Vagina (tissue), 2 donors: ENCODE measurements at regions not wholly inside any gene's neighbourhood (a gene's known extent, or its start where the extent isn't known, plus 50 kb on each side); places are given as distances from the start of the nearest gene placed in this dataset.
"Not testable (repeated sequence)": the region's sequence is repeated elsewhere in the genome, so short reads cannot be mapped to it uniquely, and the experiment has no call there.

ENCODE experiments used
- DNase-seq, 2 donors: peaks; one replicate each; pipeline ENCODE4 v3.0.0-alpha.2; 2017; ENCODE audit errors: extremely low spot score in 2 of 2
- H3K27ac ChIP-seq: fragments of 200-600 bp; sonication (generic); one replicate; pipeline ENCODE4 v1.5.1; 2019
- H3K27me3 ChIP-seq: fragments of 200-600 bp; sonication (generic); one replicate; pipeline ENCODE4 v1.5.1; 2019
- H3K36me3 ChIP-seq, 2 donors: fragments of 200-600 bp; sonication (generic); one replicate each; pipeline ENCODE4 v1.5.1; 2017 to 2019
- H3K4me1 ChIP-seq: fragments of 200-600 bp; sonication (generic); one replicate; pipeline ENCODE4 v1.5.1; 2019
- H3K4me3 ChIP-seq, 2 donors: fragments of 200-600 bp; sonication (generic); 1 replicate in 1 of 2; 2 replicates in 1 of 2; pipeline ENCODE4 v1.5.1; 2016 to 2019
- H3K9me3 ChIP-seq: fragments of 200-600 bp; sonication (generic); one replicate; pipeline ENCODE4 v1.5.1; 2019
- CTCF ChIP-seq, 3 experiments: fragments of 450-650 bp in 2 of 3; fragments of 200-600 bp in 1 of 3; sonication (generic) in 1 of 3; IDR thresholded peaks; one replicate each; pipeline ENCODE4 v1.5.1; 2017 to 2019; ENCODE audit warnings: antibody characterized with exemption in 3 of 3, mild to moderate bottlenecking in 2 of 3, moderate library complexity in 2 of 3
- POLR2A ChIP-seq, 2 donors: fragments of 450-650 bp; IDR thresholded peaks; one replicate each; pipeline ENCODE4 v1.6.1; 2017; ENCODE audit warnings: antibody characterized with exemption in 2 of 2, mild to moderate bottlenecking in 2 of 2, moderate library complexity in 2 of 2
- POLR2AphosphoS5 ChIP-seq, 2 donors: sonication (generic); formaldehyde crosslinking; IDR thresholded peaks; one replicate each; pipeline ENCODE4 v1.9.0; 2017; ENCODE audit warnings: antibody characterized with exemption in 2 of 2, mild to moderate bottlenecking in 2 of 2, low read depth in 1 of 2; ENCODE audit not compliant: insufficient read depth in 1 of 2
- intact Hi-C: fragments of 100-400 bp; cut with DNase I; formaldehyde crosslinking; loops from one replicate; pipeline ENCODE4 v1.15.1; 2023

GRCh38 chr12:24505366-24506015, 443.4 kb downstream of the BCAT1 start:
- no peak overlapping the region for H3K4me3 ChIP-seq
- no peak for DNase-seq
- TF ChIP-seq POLR2AphosphoS5 (IDR thresholded peaks at IDR 0.05; ENCODE audit: insufficient read depth in 1 of 2, low read depth in 1 of 2) (no peak), POLR2A (IDR thresholded peaks at IDR 0.05) (no peak), CTCF (IDR thresholded peaks at IDR 0.05) (no peak)
- H3K36me3 ChIP-seq, result no peaks in the 10 kb centered on the region
- no peak overlapping the region for H3K27ac ChIP-seq
- peaks cover 7% of the 10 kb centered on the region for H3K4me1 ChIP-seq
- H3K9me3 ChIP-seq, result no peaks in the 10 kb centered on the region
- intact Hi-C loops, result no loop called here
- no peaks in the 10 kb centered on the region for H3K27me3 ChIP-seq

GRCh38 chr12:24503477-24503876, 445.4 kb downstream of the BCAT1 start:
- H3K27me3 ChIP-seq, H3K27ac ChIP-seq, intact Hi-C loops, DNase-seq, H3K36me3 ChIP-seq, H3K9me3 ChIP-seq, H3K4me3 ChIP-seq: not testable (repeated sequence)
- H3K4me1 ChIP-seq, result peaks cover 26% of the 10 kb centered on the region

DNA sequence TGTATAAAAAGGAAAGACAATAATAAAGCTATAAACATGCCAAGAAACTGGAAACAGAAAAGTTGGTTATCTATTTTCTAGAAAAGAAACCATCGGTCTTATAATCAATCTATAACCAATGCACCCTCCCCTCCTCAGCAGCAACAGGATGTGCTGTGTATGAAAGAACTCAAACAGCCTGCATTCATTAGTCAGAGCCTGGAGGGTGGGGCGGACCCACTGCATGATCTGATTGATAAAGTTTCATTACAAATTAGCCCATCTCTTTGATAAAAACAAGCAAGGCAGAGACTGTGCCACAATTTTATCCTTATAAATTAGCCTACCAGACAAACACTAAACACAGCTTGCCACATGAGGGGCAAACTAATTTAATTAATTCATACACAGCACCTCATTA, 448.1 kb downstream of the BCAT1 start:
- DNase-seq, result no peak
- TF ChIP-seq POLR2A (IDR thresholded peaks at IDR 0.05) (no peak), CTCF (IDR thresholded peaks at IDR 0.05) (no peak), POLR2AphosphoS5 (IDR thresholded peaks at IDR 0.05; ENCODE audit: insufficient read depth in 1 of 2, low read depth in 1 of 2) (no peak)
- no peaks in the 10 kb centered on the region for H3K27me3 ChIP-seq
- no peaks in the 10 kb centered on the region for H3K9me3 ChIP-seq
- H3K4me1 ChIP-seq, result peaks cover 46% of the 10 kb centered on the region
- intact Hi-C loops, result no loop called here
- H3K36me3 ChIP-seq, result no peaks in the 10 kb centered on the region
- no peak overlapping the region for H3K4me3 ChIP-seq
- peak overlapping the region; percentile 58 for H3K27ac ChIP-seq

DNA sequence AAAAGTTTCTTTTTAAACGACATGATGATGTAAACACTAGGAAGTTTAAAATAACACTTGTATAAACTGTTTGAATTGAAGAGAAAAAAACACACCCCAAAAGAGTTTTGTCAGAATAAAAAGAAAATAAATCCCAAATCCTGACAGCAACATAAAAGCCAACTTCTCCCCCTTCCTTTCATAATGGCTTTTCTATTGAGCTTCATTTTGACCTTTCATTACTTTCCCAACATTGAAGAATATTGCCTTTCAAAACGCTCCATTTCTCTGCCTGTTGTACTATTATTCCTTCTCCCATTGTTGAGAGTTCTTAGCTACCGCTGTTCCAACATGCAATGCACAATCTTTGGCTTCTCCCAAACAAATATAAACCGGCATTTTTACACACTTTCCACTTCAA, 448.5 kb downstream of the BCAT1 start:
- no peak for TF ChIP-seq CTCF (IDR thresholded peaks at IDR 0.05)
- no peak for TF ChIP-seq POLR2AphosphoS5 (IDR thresholded peaks at IDR 0.05; ENCODE audit: insufficient read depth in 1 of 2, low read depth in 1 of 2)
- TF ChIP-seq POLR2A (IDR thresholded peaks at IDR 0.05), result no peak
- DNase-seq, result no peak
- Histone ChIP-seq H3K27ac (peak overlapping the region; percentile 58), H3K4me3 (no peak overlapping the region), H3K4me1 (peaks cover 50% of the 10 kb centered on the region), H3K36me3 (no peaks in the 10 kb centered on the region), H3K27me3 (no peaks in the 10 kb centered on the region), H3K9me3 (no peaks in the 10 kb centered on the region)
- intact Hi-C loops, result no loop called here

GRCh38 chr12:24499151-24500146, 449.5 kb downstream of the BCAT1 start:
- Histone ChIP-seq H3K9me3 (no peaks in the 10 kb centered on the region), H3K36me3 (no peaks in the 10 kb centered on the region), H3K27ac (peak overlapping the region; percentile 58), H3K4me3 (no peak overlapping the region), H3K27me3 (no peaks in the 10 kb centered on the region), H3K4me1 (peaks cover 51% of the 10 kb centered on the region)
- intact Hi-C loops, result no loop called here
- TF ChIP-seq POLR2AphosphoS5 (IDR thresholded peaks at IDR 0.05; ENCODE audit: insufficient read depth in 1 of 2, low read depth in 1 of 2) (peak in 1 of 2 donors; percentile 74), CTCF (IDR thresholded peaks at IDR 0.05) (no peak)
- DNase-seq, result no peak
